T47D (cell line): ENCODE measurements at regions not wholly inside any gene's neighbourhood (a gene's known extent, or its start where the extent isn't known, plus 50 kb on each side); places are given as distances from the start of the nearest gene placed in this dataset.
"Not testable (repeated sequence)": the region's sequence is repeated elsewhere in the genome, so short reads cannot be mapped to it uniquely, and the experiment has no call there.

ENCODE experiments used
- DNase-seq, 2 experiments: peaks; one replicate each; pipeline versions ENCODE4 v3.0.0 to v3.0.0-alpha.2; 2011 to 2012; ENCODE audit warnings: low read depth in 1 of 2, low spot score in 1 of 2
- JUND ChIP-seq: IDR thresholded peaks from 2 replicates; pipeline ENCODE4 v1.6.1; 2012; ENCODE audit warnings: low read depth
- in situ Hi-C: cut with HindIII; loops from 2 replicates; pipeline ENCODE4 v1.10.0; 2016; ENCODE audit warnings: low sequenced_read_pairs, low pct_unique_long_range_greater_than_20kb

- in situ Hi-C loops: no loop called here
- no peak for DNase-seq
- TF ChIP-seq JUND: no peak
Measured at GRCh38 chr16:9014389-9014788, 50.7 kb upstream of the USP7 start.

GRCh38 chr16:9015489-9015888 is 51.8 kb upstream of the USP7 start:
- TF ChIP-seq JUND: no peak
- in situ Hi-C loops: no loop called here
- DNase-seq: no peak

GRCh38 chr16:9016005-9016404 is 52.3 kb upstream of the USP7 start:
- in situ Hi-C loops: not testable (repeated sequence)

GRCh38 chr16:9016824-9017223 is 53.1 kb upstream of the USP7 start:
- peak in 1 of 2 experiments; percentile 25 for DNase-seq
- in situ Hi-C loops: no loop called here
- TF ChIP-seq JUND: no peak

More at GRCh38 chr16:9016005-9016404, 52.3 kb upstream of the USP7 start:
- DNase-seq: not testable (repeated sequence)

GRCh38 chr16:9027070-9027799 is 63.5 kb upstream of the USP7 start:
- in situ Hi-C loops: no loop called here
- TF ChIP-seq JUND: no peak
- DNase-seq: peak in 1 of 2 experiments; percentile 35

- in situ Hi-C loops: not testable (repeated sequence)
Measured at GRCh38 chr16:9028491-9028890, 63.0 kb upstream of the HAPSTR1 start.

GRCh38 chr16:9031107-9031506 is 60.3 kb upstream of the HAPSTR1 start:
- no peak for DNase-seq
- in situ Hi-C loops: no loop called here
- TF ChIP-seq JUND: no peak

More at GRCh38 chr16:9028491-9028890, 63.0 kb upstream of the HAPSTR1 start:
- not testable (repeated sequence) for DNase-seq

GRCh38 chr16:9033125-9033830 is 58.2 kb upstream of the HAPSTR1 start:
- peak in 1 of 2 experiments; percentile 84 for DNase-seq
- no peak for TF ChIP-seq JUND
- in situ Hi-C loops: no loop called here

- in situ Hi-C loops: no loop called here
- no peak for TF ChIP-seq JUND
- DNase-seq: no peak
Measured at GRCh38 chr16:9034056-9034455, 57.4 kb upstream of the HAPSTR1 start.

GRCh38 chr16:9035996-9036395 is 55.4 kb upstream of the HAPSTR1 start:
- in situ Hi-C loops: no loop called here
- TF ChIP-seq JUND: no peak
- DNase-seq: no peak

GRCh38 chr16:9039210-9039609 is 52.2 kb upstream of the HAPSTR1 start:
- no peak for TF ChIP-seq JUND
- in situ Hi-C loops: no loop called here
- peak in 1 of 2 experiments; percentile 77 for DNase-seq

- no peak for TF ChIP-seq JUND
- no peak for DNase-seq
- in situ Hi-C loops: no loop called here
Measured at GRCh38 chr16:9040800-9041412, 50.5 kb upstream of the HAPSTR1 start.
